ENCODE measurements at regions not wholly inside any gene's neighbourhood (a gene's known extent, or its start where the extent isn't known, plus 50 kb on each side); places are given as distances from the start of the nearest gene placed in this dataset.
"Not testable (repeated sequence)": the region's sequence is repeated elsewhere in the genome, so short reads cannot be mapped to it uniquely, and the experiment has no call there.

DNA sequence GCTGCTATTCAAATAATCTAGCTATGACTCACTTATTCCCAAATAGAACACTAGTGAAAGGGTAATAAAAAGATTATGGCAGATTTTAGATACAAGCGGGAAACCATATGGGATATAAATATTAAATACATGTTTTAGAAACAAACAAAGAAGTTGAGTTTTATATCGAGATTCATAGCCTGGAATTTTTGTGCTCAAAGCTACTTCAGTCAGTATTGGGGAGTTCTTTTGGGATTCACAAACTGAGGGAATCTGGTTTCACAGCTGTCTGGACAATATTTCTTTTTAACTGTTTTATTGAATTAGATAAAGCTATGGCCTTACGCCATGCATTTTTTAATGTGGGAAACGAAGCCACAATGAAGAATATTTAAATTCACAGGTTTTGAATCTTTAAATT is 257.1 kb upstream of the PCDH20 start:
- no peak for DNase-seq (ENCODE audit: low read depth)

- no peak for DNase-seq (ENCODE audit: low read depth)
Observed at GRCh38 chr13:61670384-61671161, 254.9 kb upstream of the PCDH20 start.

DNA sequence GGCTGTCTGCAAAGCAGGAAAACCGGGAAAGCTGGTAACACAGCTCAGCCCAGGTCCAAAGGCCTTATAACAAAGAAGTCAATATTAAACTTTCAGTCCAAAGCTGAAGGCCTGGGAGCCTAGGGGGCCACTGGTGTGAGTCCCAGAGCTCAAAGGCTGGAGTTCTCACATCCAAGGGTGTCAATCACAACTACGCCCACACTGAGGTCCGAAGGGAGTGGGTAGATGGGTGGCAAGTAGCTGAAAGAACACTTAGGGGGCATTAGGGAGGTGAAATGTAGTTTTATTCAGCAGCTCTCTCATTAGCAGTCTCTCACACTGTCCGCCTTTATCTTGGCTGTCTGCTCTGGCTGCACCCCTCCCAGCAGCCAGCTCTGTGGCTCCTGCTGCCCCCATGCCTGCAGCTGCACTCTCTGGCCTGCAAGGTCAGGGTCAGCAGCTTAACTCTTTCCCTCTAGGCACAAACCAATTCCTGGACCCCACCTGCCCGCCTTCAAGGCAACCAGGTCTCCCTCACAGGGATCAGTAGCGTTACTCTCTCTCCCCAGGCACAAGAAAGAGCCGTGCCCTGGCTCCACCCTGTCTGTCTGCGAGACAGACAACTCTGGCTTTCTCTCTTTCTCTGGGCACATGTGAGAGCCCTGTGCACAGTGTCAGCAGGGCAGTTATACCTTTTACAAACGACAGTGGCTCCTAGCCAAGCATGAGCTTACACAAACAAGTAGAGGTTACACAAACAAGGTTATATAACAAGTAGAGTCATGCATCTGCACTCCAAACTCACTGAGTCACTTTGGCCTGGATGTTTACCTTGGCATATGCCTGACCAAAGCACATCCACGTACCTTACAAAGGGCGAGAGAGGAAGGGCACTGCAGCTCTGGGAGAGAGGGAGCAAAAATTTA is 249.4 kb upstream of the PCDH20 start:
- DNase-seq (ENCODE audit: low read depth): no peak

- no peak for DNase-seq (ENCODE audit: low read depth)
Observed at GRCh38 chr13:61654481-61654880, 238.8 kb upstream of the PCDH20 start.

DNA sequence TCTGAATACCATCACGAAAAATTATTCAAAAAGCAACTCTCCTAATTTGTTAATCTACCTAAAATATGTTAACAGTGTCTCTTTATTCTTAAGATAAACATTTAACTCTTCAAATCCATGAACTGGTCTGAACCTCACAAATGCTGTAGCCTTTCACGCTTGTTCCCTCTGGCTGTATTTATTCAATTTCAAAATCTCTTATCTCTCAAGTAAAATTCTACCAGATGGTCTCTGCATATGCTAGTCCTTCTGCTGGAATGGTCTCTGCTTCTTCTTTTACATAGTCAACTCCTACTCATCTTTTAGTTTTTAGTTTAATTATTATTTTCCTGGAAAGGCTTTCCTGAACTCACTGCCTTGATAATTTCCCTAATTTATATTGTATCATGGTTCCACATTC is 232.9 kb upstream of the PCDH20 start:
- no peak for DNase-seq (ENCODE audit: low read depth)

GRCh38 chr13:61612192-61612591 is 196.5 kb upstream of the PCDH20 start:
- no peak for DNase-seq (ENCODE audit: low read depth)

- DNase-seq (ENCODE audit: low read depth): no peak
Observed at GRCh38 chr13:61608138-61608537, 192.5 kb upstream of the PCDH20 start.

DNA sequence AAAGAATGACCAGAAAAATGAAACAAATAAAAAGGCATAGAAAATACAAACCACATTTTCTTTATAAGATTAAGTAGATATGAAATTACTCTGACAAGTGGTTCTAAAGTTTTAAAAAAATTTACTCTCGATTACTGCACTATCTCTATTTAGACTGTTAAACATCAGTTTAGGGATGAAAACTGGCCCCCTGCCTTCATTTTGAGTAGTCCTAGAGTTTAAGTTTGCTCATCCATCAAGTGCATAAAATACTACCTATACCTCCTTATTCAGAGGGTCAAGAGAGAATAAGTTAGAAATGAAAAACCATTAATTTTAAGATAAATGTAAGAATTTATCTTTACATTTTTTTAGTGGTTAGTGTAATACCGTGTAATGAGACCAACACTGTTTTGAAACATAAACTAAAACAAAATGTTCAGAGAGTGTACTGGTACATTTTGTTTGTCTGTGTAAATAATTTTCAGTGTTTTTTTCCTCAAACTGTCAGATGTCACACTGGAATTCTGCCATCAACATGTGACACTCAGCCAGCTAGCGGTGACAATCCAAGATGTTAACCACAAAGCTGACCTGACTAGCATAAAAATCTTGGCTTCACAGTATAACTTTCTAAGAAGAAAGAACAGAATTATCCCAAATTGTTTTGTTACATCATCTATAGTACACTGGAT is 184.8 kb upstream of the PCDH20 start:
- no peak for DNase-seq (ENCODE audit: low read depth)

DNA sequence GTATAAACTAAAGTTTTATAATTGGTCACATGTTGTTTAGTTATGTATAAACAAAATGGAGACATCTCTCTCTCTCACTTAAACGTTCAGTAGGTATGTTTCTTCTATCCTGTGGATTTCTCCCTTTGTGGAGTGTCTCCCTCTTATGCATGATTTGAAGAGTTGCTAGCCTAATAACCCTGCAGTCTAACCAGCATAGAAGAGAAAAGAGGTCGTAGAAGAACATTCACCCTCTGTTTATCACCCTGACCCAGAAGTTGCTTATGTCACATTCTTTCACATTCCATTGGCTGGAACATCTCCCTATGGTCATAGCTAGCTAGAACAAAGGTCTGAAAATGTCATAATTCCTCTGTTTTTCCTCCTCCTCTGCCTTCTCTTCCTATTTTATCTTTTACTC is 176.8 kb upstream of the PCDH20 start:
- DNase-seq (ENCODE audit: low read depth): no peak

- DNase-seq (ENCODE audit: low read depth): no peak
Observed at GRCh38 chr13:61575973-61576372, 160.3 kb upstream of the PCDH20 start.

DNA sequence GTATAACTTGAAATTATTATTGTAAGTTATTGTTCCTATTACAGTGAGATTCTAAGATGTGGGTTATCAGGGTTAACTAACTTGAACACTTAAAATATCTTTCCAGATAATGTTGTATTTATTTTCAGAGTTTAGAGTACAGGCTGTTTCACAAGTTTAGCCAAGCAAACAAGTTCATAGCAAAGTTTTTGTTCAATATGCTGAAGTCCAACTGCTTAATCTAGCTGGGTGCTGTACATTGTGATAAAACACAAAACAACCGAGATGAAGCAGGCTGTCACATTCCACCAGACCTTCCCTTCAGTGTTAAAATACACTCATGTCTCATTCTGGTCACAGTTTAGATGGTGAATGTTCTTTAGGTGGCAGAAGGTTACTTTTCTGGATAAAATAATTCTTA is 148.0 kb upstream of the PCDH20 start:
- DNase-seq (ENCODE audit: low read depth): no peak

- DNase-seq (ENCODE audit: low read depth): no peak
Observed at GRCh38 chr13:61546911-61547310, 131.3 kb upstream of the PCDH20 start.

DNA sequence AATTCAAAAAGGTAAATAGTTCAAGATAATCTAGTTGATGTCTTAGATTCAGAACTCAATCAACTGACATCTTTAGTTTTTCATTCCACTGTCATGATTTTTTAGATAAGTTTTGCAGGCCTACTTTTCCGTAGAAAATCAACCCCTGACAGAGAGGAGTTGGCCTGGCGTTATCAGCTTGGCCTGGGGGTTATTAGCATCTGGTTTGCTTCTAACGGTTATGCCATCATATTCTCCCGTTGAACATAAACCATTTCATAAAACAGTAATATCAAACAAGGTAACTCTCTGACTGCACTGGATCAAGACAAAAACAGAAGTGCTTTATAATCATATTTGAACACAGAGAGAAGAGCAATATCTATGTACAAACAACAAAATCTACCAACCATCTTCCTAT is 130.8 kb upstream of the PCDH20 start:
- no peak for DNase-seq (ENCODE audit: low read depth)

- DNase-seq (ENCODE audit: low read depth): no peak
Observed at GRCh38 chr13:61536433-61536832, 120.8 kb upstream of the PCDH20 start.

DNA sequence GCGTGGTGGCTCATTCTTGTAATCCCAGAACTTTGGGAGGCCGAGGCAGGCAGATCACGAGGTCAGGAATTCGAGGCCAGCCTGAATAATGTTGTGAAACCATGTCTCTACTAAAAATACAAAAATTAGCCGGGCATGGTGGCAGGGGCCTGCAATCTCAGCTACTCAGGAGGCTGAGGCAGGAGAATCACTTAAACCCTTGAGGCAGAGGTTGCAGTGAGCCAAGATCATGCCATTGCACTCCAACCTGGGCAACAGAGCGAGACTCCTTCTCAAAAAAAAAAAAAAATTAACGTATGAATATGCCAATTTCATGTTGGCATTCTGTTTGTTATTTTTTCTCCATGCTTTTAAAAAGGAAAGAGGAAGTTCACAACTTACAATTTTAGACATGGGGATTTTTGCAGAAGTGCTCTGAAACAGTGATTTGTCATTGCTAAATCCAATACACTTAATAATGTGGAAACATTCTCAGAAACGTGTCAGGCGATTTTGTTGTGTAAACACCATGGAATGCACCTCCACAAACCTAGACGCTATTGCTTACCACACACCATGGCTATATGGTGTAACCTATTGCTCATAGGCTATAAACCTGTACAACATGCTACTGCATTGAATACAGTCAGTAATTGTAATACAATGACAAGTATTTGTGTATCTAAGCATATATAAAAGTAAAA is 115.9 kb upstream of the PCDH20 start:
- DNase-seq (ENCODE audit: low read depth): no peak

DNA sequence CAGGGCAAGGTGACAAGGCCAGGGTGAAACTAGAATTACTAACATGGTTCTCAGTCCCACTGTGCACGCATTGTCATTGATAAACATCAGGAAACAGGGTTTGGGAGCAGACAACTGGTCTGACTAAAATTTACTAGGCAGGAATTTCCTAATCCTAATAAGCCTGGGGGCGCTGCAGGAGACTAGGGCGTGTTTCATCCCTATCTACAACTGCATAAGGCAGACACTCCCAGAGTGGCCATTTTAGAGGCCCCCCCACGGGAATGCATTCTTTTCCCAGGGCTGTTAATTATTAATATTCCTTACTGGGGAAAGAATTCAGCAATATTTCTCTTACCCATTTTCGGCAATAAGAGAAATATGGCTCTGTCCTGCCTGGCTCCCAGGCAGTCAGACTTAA is 103.6 kb upstream of the PCDH20 start:
- not testable (repeated sequence) for DNase-seq (ENCODE audit: low read depth)

DNA sequence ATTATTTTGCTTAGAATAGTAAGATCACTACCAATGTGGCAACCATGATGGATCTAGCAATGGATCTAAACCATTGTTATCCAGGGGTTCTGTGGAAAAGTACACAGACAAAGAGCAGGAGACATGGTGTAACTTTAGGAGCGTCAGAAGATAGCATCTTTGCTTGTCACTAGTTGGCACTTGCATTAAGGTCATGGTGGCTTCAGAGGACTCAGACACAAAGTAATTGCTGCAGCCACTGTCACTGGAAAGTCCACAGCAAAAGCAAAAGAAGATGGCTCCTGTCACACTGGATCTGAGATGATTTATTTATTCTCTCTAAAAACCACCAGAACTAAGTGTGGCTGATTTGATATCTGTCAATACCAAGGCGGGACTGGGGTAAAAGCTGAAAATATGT is 93.3 kb upstream of the PCDH20 start:
- no peak for DNase-seq (ENCODE audit: low read depth)

GRCh38 chr13:61500176-61500575 is 84.5 kb upstream of the PCDH20 start:
- no peak for DNase-seq (ENCODE audit: low read depth)

DNA sequence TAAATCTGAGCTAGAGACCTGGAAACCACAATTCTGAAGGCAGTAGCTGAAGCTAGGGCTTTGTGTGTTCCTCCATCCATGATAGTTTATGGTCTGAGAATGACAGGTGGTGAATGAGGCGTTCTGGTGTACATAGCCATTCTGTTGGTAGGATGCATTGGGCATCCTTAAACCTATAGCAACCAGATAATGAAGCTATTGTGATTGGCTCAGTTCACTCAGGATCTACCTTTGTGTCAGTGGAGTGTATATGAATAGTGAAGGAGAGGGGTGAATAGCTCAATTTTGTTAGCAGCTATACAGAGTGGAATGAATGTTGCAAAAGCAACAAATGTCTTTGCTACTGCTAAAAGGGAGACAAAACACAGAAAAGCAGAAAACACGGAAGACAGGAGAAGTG is 80.0 kb upstream of the PCDH20 start:
- DNase-seq (ENCODE audit: low read depth): no peak

GRCh38 chr13:61493556-61493955 is 77.9 kb upstream of the PCDH20 start:
- not testable (repeated sequence) for DNase-seq (ENCODE audit: low read depth)

DNA sequence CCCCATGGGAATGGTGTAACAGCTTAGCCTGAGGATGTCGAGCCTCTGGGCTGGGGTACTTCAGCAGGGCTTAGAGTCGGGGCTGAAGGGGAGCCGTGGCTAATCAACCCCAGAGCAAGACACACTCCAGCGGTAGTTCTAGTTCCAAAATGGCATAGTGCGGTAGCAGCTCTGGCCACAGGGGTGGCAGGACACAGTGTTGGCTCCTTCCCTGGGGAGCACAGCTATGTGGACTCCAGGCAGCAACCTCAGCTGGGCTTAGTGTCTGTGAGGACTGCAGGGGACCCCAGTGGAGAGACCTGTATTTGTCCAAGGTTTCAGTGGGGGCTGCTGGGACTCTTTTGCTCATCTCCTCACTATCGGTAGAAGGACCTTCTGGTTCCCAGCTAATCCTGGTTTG is 70.8 kb upstream of the PCDH20 start:
- DNase-seq (ENCODE audit: low read depth): no peak

DNA sequence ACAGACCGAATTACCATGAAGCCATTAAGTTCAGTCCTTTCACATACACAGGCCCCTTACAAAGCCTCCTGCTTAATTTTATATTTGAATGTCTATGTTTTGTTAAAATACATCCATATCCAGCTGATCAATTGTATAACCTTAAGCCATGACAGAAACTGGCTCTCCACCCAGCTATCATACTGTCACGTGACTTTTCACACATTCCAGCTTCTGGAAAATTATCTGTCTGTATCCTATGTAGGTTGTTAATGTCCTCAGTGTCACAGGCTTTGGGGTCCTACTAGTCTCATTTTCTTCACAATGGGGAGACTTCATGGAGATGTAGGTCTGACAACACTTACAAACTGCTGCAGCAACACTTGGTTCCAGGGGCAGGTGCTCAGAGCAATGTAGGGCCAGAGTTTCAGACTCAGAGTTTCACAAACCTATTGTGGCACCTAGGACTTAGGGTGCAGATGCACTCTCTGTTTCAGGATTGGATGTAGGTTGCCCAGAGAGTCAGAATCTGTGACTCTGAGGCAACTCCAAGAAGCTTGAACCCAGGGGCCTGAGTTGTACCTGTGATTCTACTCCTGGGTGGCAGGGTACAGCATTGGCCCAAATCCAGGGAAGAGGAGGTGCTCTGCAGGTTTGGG is 69.6 kb upstream of the PCDH20 start:
- no peak for DNase-seq (ENCODE audit: low read depth)
